ENCODE measurements at regions not wholly inside any gene's neighbourhood (a gene's known extent, or its start where the extent isn't known, plus 50 kb on each side); places are given as distances from the start of the nearest gene placed in this dataset.

GRCh38 chr1:228899421-228899956 lies 164.2 kb downstream of the RHOU start:
- Histone ChIP-seq H3K36me3 (ENCODE audit: control insufficient read depth, insufficient read depth, low read length) (no peaks in the 10 kb centered on the region), H3K27ac (ENCODE audit: low read length) (no peak overlapping the region), H3K4me3 (ENCODE audit: low read depth in 2 of 2, low read length in 2 of 2) (no peak overlapping the region), H3K4me1 (ENCODE audit: control insufficient read depth, insufficient read depth, low read length) (peaks cover 21% of the 10 kb centered on the region), H3K27me3 (ENCODE audit: control insufficient read depth, insufficient read depth, low read length) (no peaks in the 10 kb centered on the region), H3K9me3 (ENCODE audit: control insufficient read depth, insufficient read depth, low read depth, low read length) (no peaks in the 10 kb centered on the region)
- no peak for DNase-seq (ENCODE audit: low read depth, low spot score)
- TF ChIP-seq POLR2AphosphoS5 (IDR thresholded peaks at IDR 0.05; ENCODE audit: low read depth, low read length) (no peak), TCF7L2 (IDR thresholded peaks at IDR 0.05; ENCODE audit: low read depth, low read length) (no peak), SIN3A (IDR thresholded peaks at IDR 0.05; ENCODE audit: borderline replicate concordance, insufficient read depth, low read depth, low read length) (no peak), CTCF (IDR thresholded peaks at IDR 0.05) (no peak), REST (IDR thresholded peaks at IDR 0.05; ENCODE audit: insufficient read depth in 1 of 2, low read depth in 2 of 2, low read length in 1 of 2) (no peak)
- BruUV-seq (replicated peaks), result no TSS peak
- ATAC-seq, result no peak
- CTCF ChIA-PET, result no interaction called here
- intact Hi-C loops (cut with micrococcal nuclease; ENCODE audit: unreplicated experiment) (no loop called here), in situ Hi-C loops (cut with HindIII; ENCODE audit: low pct_unique_long_range_greater_than_20kb, low sequenced_read_pairs) (no loop called here)
- POLR2A ChIA-PET, result no interaction called here

- H3K27me3 ChIP-seq (ENCODE audit: control insufficient read depth, insufficient read depth, low read length), result no peaks in the 10 kb centered on the region
- H3K9me3 ChIP-seq (ENCODE audit: control insufficient read depth, insufficient read depth, low read depth, low read length), result no peaks in the 10 kb centered on the region
- ChIA-PET CTCF (no interaction called here), POLR2A (no interaction called here)
- no peak overlapping the region for H3K4me3 ChIP-seq (ENCODE audit: low read depth in 2 of 2, low read length in 2 of 2)
- BruUV-seq (replicated peaks), result no TSS peak
- peaks cover 21% of the 10 kb centered on the region for H3K4me1 ChIP-seq (ENCODE audit: control insufficient read depth, insufficient read depth, low read length)
- TF ChIP-seq TCF7L2 (IDR thresholded peaks at IDR 0.05; ENCODE audit: low read depth, low read length), result no peak
- TF ChIP-seq CTCF (IDR thresholded peaks at IDR 0.05), result no peak
- TF ChIP-seq POLR2AphosphoS5 (IDR thresholded peaks at IDR 0.05; ENCODE audit: low read depth, low read length), result no peak
- TF ChIP-seq SIN3A (IDR thresholded peaks at IDR 0.05; ENCODE audit: borderline replicate concordance, insufficient read depth, low read depth, low read length), result no peak
- no peak for TF ChIP-seq REST (IDR thresholded peaks at IDR 0.05; ENCODE audit: insufficient read depth in 1 of 2, low read depth in 2 of 2, low read length in 1 of 2)
- in situ Hi-C loops (cut with HindIII; ENCODE audit: low pct_unique_long_range_greater_than_20kb, low sequenced_read_pairs) (no loop called here), intact Hi-C loops (cut with micrococcal nuclease; ENCODE audit: unreplicated experiment) (no loop called here)
- DNase-seq (ENCODE audit: low read depth, low spot score) (no peak), ATAC-seq (no peak)
- H3K27ac ChIP-seq (ENCODE audit: low read length), result no peak overlapping the region
- no peaks in the 10 kb centered on the region for H3K36me3 ChIP-seq (ENCODE audit: control insufficient read depth, insufficient read depth, low read length)
Measured at GRCh38 chr1:228900099-228900885, 165.0 kb downstream of the RHOU start.

All from Panc1 (cell line).